GM18517 (cell line): ENCODE measurements at regions not wholly inside any gene's neighbourhood (a gene's known extent, or its start where the extent isn't known, plus 50 kb on each side); places are given as distances from the start of the nearest gene placed in this dataset.

ENCODE experiments used
- ATAC-seq: cut with Tn5 transposase; IDR thresholded peaks from one replicate; pipeline ENCODE4 v1.9.1; 2021; ENCODE audit warnings: mild to moderate bottlenecking, moderate library complexity; ENCODE audit not compliant: unreplicated experiment

GRCh38 chr2:118738524-118739308 lies 108.7 kb downstream of the EN1 start:
- no peak for ATAC-seq

- no peak for ATAC-seq
Observed at GRCh38 chr2:118738106-118738505, 109.3 kb downstream of the EN1 start.

GRCh38 chr2:118737684-118738083 lies 109.8 kb downstream of the EN1 start:
- ATAC-seq, result no peak

- ATAC-seq, result no peak
Observed at GRCh38 chr2:118732432-118732831, 115.0 kb downstream of the EN1 start.

- ATAC-seq, result no peak
Observed at GRCh38 chr2:118731413-118731812, 116.0 kb downstream of the EN1 start.

- no peak for ATAC-seq
Observed at GRCh38 chr2:118730405-118730804, 117.0 kb downstream of the EN1 start.

GRCh38 chr2:118729760-118730159 lies 117.7 kb downstream of the EN1 start:
- no peak for ATAC-seq

- ATAC-seq, result no peak
Observed at GRCh38 chr2:118728984-118729383, 118.5 kb downstream of the EN1 start.

- ATAC-seq, result no peak
Observed at GRCh38 chr2:118726821-118727220, 120.6 kb downstream of the EN1 start.

GRCh38 chr2:118723394-118723793 lies 124.1 kb downstream of the EN1 start:
- ATAC-seq, result no peak

GRCh38 chr2:118722976-118723375 lies 124.5 kb downstream of the EN1 start:
- no peak for ATAC-seq

GRCh38 chr2:118721817-118722551 lies 125.5 kb downstream of the EN1 start:
- no peak for ATAC-seq

GRCh38 chr2:118720866-118721265 lies 126.6 kb downstream of the EN1 start:
- no peak for ATAC-seq

- ATAC-seq, result no peak
Observed at GRCh38 chr2:118718921-118719320, 128.5 kb downstream of the EN1 start.

GRCh38 chr2:118716102-118716501 lies 131.3 kb downstream of the EN1 start:
- no peak for ATAC-seq

GRCh38 chr2:118714118-118714517 lies 133.3 kb downstream of the EN1 start:
- no peak for ATAC-seq

GRCh38 chr2:118711603-118712002 lies 135.8 kb downstream of the EN1 start:
- no peak for ATAC-seq

GRCh38 chr2:118710481-118710880 lies 137.0 kb downstream of the EN1 start:
- no peak for ATAC-seq

- ATAC-seq, result no peak
Observed at GRCh38 chr2:118709786-118710185, 137.7 kb downstream of the EN1 start.

GRCh38 chr2:118706844-118707243 lies 140.6 kb downstream of the EN1 start:
- no peak for ATAC-seq

GRCh38 chr2:118706371-118706770 lies 141.1 kb downstream of the EN1 start:
- ATAC-seq, result no peak

GRCh38 chr2:118705032-118705431 lies 142.4 kb downstream of the EN1 start:
- no peak for ATAC-seq
